T-helper 1 cell treated with Interleukin-12 subunit alpha and Interleukin-12 subunit beta and Interleukin-4 antibody, amounts not matched to agents 30 ng/mL and 1 ng/mL, for 36 hours (primary cell): ENCODE measurements at regions not wholly inside any gene's neighbourhood (a gene's known extent, or its start where the extent isn't known, plus 50 kb on each side); places are given as distances from the start of the nearest gene placed in this dataset.
"Not testable (repeated sequence)": the region's sequence is repeated elsewhere in the genome, so short reads cannot be mapped to it uniquely, and the experiment has no call there.

ENCODE experiments used
- intact Hi-C: fragments of 100-400 bp; cut with micrococcal nuclease; formaldehyde crosslinking; loops from one replicate; pipeline ENCODE4 v1.15.1; 2024

DNA sequence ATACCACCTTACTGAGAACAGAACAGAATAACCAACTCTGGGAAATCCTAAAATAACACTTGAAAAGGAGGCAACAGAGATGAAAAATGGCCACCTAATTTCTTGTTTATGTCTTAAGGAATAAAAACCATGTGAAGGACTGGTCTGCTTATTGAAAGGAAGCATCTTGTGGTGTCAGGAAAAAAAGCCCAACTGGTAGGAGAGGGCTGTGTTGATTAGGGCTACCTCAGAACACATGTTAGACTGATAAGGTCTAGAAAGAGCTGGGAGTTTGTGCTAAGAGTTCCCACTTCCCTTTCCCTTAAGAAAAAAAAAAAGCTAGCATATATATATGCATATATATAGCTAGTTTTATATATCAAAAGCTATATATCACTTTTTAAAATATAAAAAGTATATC, 425.3 kb upstream of the BTBD3 start:
- intact Hi-C loops, result no loop called here

DNA sequence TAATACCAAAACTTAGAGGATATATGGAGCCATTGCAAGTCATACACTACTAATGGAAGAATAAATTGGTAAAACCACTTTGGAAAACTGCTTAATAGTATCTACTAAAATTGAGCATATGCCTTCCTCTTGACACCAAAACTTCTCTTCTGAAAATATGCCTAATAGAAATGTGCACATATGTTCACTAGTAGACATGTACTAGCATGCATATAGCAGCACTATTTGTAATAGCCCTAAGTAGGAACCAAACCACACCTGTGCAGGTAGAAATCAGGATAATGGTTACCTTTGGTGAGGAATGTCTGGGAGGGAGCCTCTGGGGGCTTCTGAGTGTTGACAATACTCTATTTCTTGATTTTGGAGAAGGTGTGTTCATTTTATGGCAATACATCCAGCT, 424.8 kb upstream of the BTBD3 start:
- intact Hi-C loops, result no loop called here

DNA sequence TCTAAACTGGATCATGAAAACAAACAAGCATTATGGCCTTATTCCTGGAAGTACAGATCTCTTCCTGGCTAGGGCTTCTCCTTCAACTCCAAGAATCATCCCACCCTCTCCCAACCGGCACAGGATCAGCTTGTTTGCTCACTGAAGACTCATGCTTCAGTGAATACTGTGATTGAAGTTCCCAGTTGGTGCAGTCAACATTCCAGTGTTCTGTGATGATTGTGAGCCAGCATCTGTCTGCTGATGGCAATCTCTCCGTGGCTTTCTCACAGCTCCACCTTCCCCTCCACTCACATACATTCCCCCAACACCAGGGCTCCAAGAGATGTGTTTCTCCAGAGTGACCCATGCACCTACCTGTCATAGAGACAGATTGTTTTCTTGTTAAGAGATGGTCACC, 421.3 kb upstream of the BTBD3 start:
- intact Hi-C loops, result no loop called here

DNA sequence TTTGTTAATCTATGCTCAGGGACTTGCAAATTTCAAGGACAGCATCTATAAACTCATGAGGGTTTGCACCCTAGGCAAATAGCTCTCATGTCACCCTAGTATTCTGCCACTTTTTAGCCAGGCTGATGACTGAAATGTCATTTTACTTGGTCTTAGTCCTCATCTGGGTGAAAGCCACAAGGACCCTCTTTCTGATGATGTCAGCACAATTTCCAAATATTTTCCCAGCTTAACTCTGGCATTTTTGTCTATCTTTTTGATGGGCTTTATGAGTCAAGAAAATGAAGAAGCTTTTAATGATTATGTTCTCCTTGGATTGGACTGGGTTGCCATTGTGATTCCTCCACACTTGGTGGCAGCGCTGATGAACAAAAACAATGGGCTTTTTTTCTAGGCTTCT, 420.1 kb upstream of the BTBD3 start:
- intact Hi-C loops, result no loop called here

DNA sequence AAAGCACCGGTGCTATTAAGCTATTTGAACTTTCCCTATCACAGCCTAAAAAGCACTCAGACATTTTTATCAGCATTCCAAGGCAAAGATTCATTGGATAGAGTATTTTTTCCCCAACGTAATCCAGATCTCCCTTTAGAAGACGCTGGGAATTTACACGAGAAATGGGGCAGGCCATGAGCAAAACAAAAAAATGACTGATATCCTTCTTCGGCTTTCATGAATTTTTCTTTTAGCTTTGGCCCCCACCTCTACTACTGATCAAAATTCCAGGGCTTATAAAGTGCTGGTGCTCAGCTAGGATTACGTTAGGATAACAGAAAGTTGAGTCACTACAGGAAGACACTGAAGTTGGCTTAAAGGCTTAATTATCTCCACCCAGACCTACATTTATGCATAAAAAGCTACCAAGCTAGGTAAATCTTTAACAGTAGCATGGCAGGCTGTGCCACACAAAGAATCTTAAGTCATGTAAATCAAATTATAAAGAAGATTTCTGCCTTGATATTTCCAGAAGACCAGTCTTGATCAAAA, 418.5 kb upstream of the BTBD3 start:
- intact Hi-C loops, result no loop called here

DNA sequence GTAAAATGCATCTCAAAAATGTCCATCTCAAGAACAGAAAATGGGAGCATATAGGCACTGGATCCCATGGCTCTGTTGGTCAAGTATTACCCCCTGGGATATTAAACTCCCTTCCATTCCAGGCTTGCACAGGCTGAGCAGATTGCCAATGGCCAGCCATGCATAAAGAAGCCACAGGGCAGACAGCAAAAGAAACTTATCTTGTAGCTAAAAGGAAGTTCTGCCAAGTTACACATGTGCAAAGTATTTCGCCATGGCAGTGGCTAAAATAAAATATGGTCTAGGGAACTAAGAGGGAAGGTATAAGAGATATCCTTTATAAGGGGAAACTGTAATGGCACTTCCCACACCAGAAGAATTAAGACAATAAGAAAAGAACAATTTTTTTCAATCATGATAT, 415.6 kb upstream of the BTBD3 start:
- intact Hi-C loops, result no loop called here

DNA sequence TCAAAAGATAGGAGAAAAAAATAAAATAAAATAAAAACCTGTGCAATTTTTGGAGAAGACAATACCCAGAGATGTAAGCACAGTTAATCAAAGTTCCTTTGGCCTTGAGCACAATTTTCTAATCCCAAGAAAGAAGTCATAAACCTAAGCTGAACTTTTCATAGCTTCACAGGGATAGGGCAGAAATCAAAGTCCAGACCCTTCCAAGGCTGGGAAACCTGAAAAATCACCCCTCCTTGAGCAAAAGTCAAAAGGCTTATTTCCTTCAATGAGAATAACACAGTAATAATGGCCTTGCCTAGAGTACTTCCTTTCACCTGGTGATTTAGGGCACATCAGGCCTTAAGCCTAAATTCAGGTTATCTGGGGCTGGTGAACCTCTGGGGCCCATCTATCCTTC, 415.0 kb upstream of the BTBD3 start:
- intact Hi-C loops, result no loop called here

DNA sequence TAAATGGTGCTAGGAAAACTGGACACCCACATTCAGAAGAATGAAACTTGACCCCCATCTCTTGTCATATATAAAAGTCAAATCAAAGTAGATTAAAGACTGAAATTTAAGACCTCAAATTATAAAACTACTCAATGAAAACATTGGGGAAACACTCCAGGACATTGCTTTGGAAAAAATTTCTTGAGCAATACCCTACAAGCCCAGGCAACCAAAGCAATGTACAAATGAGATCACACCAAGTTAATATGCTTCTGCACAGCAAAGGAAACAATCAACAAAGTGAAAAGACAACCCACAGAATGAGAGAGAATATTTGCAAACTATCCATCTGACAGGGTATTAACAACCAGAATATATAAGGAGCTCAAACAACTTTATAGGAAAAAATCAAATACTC, 407.9 kb upstream of the BTBD3 start:
- intact Hi-C loops, result no loop called here

DNA sequence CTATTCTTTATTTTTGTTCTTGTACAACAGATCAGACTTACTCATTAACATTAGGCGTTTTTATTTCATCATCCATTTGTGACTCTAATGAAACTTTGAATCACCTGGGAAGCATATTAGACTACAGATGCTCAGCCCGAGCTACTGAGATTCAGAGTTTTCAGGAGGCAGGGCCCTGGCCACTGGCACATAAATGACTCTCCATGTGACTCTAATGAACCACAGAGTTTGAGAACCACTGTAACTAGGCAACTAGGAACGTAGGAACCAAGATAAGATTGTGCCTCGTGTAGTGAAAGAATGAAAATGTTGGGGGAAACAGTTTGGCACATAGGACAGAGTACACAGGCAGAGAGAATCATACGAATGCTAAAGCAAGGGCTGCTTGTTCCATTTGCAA, 405.9 kb upstream of the BTBD3 start:
- intact Hi-C loops, result no loop called here

DNA sequence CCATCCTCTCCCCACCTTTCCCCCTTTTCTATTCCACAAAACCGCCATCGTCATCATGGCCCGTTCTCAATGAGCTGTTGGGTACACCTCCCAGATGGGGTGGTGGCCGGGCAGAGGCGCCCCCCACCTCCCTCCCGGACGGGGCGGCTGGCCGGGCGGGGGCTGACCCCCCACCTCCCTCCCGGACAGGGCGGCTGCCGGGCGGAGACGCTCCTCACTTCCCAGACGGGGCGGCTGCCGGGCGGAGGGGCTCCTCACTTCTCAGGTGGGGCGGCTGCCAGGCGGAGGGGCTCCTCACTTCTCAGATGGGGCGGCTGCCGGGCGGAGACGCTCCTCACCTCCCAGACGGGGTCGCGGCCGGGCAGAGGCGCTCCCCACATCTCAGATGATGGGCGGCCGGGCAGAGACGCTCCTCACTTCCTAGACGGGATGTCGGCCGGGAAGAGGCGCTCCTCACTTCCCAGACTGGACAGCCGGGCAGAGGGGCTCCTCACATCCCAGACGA, 404.4 kb upstream of the BTBD3 start:
- intact Hi-C loops, result not testable (repeated sequence)

DNA sequence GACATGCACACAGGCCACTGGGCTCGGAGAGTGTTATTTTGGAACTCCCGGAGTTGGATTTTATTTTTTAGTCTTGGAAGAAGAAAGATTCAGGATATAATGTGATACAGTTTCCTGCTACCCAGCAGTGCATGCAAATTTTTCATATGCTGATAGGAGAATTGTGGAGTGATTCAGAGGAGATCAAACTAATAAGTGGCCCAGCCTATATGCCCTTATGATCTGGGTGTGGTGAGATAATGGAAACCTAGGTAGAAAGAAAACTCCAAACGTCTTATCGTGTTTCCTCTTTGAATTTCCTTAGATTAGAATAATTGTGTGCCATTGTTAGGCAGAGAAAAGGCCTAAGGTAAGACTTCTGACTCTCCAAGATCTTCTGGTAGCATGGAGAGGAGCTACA, 401.2 kb upstream of the BTBD3 start:
- intact Hi-C loops, result no loop called here

DNA sequence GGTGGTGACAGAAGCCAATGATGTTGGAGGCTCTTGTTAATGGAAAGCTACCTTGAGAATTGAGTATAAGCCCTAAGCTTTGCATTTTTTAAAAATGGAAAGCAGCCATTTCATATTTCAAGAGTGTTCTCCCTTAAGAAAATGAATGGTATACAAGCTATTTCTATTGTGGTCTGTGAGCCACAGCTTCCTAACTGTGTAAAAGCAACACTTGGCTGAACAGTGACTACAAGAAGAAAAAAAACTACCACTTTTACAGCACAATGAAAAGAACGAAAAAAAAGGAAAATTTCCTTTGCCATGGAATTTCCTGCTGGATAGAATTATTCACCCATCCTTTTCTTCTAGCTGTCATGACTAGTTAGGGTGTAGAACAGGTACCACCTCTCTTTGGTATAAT, 397.1 kb upstream of the BTBD3 start:
- intact Hi-C loops, result no loop called here

DNA sequence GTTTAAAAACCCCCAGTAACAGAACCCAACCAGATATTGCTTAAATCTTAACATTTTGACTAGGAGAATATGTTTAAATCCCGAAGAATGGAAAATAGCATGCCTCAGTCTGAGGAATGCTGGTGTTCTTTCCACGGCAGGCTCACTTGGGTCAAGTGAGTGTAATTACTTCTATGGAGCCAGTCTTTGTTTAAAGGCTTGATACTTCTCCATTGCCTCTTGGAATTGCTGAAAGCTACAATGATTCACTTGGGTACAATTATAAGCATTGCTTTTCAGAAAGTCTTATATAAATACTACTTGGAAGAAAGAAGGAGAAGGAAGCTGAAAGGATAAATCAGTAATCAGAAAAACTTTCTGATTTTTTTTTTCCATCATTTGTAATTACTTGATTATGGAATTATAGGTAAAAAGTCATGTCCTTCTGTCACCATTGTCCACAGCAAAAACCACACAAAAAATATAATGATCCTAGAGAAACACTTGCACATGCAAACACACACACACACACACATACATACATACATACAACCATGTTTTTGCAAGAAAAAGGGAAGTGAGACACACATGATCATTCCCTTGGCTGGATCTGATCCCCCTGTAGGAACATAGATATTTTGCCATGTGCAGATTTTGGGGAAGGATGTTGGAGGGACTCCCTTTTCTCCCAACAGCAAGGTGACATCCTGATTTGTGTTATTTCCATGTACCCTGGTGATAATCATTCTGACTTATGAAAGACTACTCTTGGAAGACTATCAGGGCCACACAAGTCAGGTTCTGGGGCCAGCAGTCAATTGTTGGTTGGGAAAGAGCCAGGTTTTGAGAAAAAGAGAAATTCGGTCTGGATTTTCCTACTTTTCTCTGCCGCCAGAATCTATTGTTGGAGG, 396.0 kb upstream of the BTBD3 start:
- intact Hi-C loops, result no loop called here

DNA sequence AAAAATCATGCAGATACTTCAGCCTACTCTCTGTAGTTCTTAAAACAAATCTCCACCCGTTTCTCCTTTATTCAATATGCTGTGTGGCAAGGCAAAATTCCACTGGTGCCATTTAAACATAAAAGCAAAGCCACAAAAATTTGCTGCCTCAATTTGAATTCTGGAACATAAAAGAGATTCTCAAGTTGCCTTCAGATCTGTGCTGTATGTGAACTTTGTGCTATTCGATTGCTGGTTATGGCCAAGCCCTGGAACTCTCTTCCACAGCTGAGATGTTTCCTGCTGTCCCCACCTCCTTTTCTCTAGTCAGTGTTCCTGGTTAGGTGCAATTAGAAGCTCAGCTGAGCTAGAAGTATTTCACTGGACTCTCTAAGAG, 395.3 kb upstream of the BTBD3 start:
- intact Hi-C loops, result no loop called here

DNA sequence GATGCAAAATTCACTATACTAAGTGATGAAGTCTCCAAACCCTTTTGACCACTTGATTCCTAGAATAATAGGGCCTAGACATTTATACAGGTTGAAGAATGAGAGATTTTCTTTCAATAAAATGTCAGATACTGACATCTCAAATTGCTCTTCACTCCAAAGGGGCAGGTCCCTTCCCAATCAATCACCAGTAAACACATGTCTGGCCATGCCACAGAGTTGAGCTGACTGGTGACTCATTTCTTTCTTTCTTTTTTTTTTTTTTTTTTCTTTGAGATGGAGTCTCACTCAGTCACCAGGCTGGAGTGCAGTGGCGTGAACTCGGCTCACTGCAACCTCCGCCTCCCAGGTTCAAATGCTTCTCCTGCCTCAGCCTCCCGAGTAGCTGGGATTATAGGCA, 388.6 kb upstream of the BTBD3 start:
- intact Hi-C loops, result no loop called here

DNA sequence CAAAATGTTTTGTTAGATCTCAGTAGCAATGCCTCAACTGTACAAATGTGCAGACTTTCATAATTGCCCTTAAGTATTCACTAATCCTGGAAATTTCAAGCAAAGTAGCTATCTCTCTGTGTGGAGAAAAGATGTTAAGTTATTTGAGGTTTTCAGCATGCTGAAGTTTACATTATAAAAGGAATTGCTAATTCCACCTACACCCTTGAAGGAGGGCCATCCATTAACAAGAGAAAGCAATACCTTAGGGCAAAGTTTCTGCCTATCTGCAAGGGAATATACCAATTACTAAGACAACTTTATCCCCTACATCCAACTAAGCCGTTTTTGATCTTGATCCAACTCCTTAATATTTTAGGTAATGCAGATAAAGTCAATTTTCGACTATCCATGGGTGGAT, 380.7 kb upstream of the BTBD3 start:
- intact Hi-C loops, result no loop called here

DNA sequence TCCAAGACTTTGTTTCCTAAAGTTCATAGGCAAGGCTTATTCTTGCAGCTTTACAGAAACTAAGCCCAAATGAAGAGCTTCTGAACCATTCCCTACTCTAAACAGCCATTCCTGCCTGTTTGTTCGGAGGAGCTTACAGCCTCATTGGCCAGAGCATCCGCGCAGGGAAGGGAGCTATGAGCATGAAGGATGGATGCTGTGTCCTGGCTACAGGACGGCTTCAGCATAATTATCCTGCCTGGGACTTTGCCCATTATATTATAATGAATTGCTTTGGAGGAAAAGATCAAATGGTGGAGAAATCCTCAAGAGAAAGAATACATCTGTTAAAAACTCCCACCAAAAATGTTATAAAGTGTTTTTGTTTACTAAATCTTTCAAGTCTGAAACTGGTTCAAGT, 378.2 kb upstream of the BTBD3 start:
- intact Hi-C loops, result no loop called here

DNA sequence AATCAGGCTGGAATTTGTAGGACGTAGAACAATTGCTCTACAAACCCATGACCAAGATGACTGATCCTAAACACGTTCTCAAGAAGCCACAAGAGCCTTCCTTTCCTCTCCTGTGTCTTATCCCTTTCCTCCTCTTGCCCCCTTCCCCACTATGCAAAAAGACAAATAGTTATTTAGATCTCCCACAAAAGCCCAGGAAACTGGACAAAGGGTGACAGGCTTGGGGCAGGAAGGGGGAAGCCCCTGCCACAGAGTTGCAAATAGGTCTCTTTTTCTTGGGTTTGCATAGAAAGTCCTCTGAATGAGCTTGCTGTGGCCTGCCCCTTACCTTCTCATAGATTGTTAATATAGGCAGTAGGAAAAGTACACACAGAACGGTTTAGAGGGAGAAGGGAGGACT, 377.1 kb upstream of the BTBD3 start:
- intact Hi-C loops, result loop anchor here (5.0 kb wide), 1 partner anchor 1448 kb away; no protein-coding TSS in a partner anchor

DNA sequence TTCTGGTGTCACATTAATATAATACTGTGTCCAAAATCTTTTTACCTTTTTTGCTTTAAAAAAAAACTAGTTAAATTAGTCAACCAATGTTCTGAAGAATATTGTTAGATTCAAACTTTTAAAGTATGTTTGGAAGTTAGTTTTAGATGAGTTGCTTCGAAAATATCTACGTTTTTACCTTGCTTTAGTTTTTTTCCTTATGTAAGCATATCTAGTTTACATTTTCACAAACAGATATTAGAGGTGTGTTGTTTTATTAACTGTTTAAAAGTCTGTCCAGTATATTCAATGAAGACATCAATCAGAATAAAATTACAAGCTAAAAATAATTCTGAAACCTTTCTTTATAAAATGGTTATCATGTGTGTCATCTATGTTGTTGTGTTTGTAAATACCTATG, 375.0 kb upstream of the BTBD3 start:
- intact Hi-C loops, result loop anchor here (5.0 kb wide), 1 partner anchor 1450 kb away; no protein-coding TSS in a partner anchor

DNA sequence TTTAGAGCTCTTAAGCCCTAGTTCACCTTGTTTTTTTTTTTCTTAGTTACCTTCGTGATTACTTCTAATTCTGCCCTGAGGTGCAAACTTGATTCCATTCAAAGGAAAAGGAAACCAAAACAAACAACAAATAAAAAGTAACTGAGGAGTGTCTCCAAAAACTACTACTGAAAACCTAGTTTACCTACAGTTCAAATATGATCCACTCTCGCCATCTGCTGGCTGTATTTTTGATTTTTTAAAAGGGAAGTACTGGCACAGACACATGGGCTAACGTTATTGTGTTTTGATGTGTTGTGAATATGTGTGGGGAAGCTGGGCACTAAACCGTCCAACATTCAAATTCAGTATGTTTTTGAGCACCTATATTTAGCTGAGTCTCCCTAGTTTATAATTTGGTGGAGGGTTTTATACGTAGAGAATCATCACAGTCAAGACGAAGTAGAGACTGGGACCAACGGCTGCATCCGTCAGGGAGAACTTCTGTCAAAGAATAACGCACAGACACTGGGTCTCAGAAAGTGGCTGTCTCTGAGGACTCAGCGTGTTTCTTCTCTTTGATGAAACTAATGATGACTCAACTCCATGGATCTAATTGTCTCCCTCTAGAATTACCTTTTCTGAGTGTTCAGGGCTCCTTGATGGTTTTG, 373.5 kb upstream of the BTBD3 start:
- intact Hi-C loops, result loop anchor here (2.0 to 5.0 kb wide), 2 partner anchors 1227 to 1452 kb away; no protein-coding TSS in a partner anchor

DNA sequence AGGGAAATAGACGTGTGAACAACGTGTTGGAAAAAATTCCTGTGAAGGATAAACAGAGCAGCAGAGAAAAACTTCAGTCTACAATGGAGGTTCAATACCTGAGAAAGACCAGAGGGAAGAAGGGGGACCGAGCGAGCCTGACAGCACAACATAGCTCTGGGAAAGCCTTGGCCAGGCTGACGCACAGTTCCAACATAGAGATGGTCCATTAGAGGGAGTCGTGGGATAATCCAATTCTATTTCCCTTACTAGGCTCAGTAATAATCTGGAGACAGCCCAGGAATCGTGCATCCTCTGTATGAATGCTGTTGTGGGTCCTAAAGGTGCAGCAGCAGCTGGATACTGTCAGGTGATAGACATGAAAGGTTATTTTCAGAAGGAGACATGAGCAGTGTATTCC, 370.8 kb upstream of the BTBD3 start:
- intact Hi-C loops, result no loop called here
